Uterus (tissue), 2 donors: ENCODE measurements at regions not wholly inside any gene's neighbourhood (a gene's known extent, or its start where the extent isn't known, plus 50 kb on each side); places are given as distances from the start of the nearest gene placed in this dataset.

Source experiments
- POLR2A ChIP-seq, 2 donors: fragments of 450-650 bp; IDR thresholded peaks; one replicate each; pipeline ENCODE4 v1.6.1; 2016; ENCODE audit warnings: antibody characterized with exemption in 2 of 2, mild to moderate bottlenecking in 1 of 2, moderate library complexity in 1 of 2
- TF ChIP-seq, protein P1 (sequence below), 4 experiments: fragments of 200-600 bp in 2 of 4; fragments of 450-650 bp in 2 of 4; sonication (generic) in 2 of 4; IDR thresholded peaks; one replicate each; pipeline ENCODE4 v1.5.1; 2016 to 2019; ENCODE audit warnings: antibody characterized with exemption in 4 of 4, mild to moderate bottlenecking in 2 of 4, moderate library complexity in 1 of 4

DNA sequence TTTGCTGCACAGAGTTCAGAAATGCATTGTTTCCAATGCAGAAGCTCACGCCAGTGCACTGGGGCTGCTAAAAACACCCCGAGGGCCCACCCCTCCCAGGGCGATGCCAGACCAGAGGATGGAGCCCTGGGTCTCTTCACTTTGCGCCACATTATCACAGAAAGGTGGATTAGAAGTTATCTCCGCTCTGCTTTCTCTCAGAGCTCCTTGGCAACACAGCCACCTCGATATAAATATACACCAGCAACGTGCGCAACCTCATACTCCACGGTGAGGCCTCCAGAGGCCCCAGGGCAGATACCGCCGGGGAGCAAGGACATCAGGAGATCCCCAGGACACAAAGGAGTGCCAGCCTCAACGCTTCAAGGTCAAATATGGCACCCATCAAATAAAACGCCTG lies 121.0 kb upstream of the TBX20 start:
- TF ChIP-seq, protein P1, sequence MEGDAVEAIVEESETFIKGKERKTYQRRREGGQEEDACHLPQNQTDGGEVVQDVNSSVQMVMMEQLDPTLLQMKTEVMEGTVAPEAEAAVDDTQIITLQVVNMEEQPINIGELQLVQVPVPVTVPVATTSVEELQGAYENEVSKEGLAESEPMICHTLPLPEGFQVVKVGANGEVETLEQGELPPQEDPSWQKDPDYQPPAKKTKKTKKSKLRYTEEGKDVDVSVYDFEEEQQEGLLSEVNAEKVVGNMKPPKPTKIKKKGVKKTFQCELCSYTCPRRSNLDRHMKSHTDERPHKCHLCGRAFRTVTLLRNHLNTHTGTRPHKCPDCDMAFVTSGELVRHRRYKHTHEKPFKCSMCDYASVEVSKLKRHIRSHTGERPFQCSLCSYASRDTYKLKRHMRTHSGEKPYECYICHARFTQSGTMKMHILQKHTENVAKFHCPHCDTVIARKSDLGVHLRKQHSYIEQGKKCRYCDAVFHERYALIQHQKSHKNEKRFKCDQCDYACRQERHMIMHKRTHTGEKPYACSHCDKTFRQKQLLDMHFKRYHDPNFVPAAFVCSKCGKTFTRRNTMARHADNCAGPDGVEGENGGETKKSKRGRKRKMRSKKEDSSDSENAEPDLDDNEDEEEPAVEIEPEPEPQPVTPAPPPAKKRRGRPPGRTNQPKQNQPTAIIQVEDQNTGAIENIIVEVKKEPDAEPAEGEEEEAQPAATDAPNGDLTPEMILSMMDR (IDR thresholded peaks at IDR 0.05), result no peak
- TF ChIP-seq POLR2A (IDR thresholded peaks at IDR 0.05), result no peak
